Brain microvascular endothelial cell (primary cell): ENCODE measurements at regions not wholly inside any gene's neighbourhood (a gene's known extent, or its start where the extent isn't known, plus 50 kb on each side); places are given as distances from the start of the nearest gene placed in this dataset.

Experiments used
- DNase-seq: peaks from one replicate; pipeline ENCODE4 v3.0.0-alpha.2; 2020
- H3K27ac ChIP-seq: fragments of 250-450 bp; sonication (Bioruptor Pico); 2 replicates; pipeline ENCODE4 v1.5.1; 2020; ENCODE audit warnings: mild to moderate bottlenecking, moderate library complexity
- H3K27me3 ChIP-seq: fragments of 250-450 bp; sonication (Bioruptor Pico); replicated peaks from 2 replicates; pipeline ENCODE4 v1.5.1; 2020; ENCODE audit warnings: mild to moderate bottlenecking
- H3K36me3 ChIP-seq: fragments of 250-450 bp; sonication (Bioruptor Pico); replicated peaks from 2 replicates; pipeline ENCODE4 v1.5.1; 2020; ENCODE audit warnings: mild to moderate bottlenecking
- H3K4me3 ChIP-seq: 2 replicates; pipeline ENCODE4 v1.5.1; 2011; ENCODE audit warnings: low read depth, mild to moderate bottlenecking, control low read depth, low read length, moderate library complexity
- in situ Hi-C: cut with HindIII; loops from 2 replicates; pipeline ENCODE4 v1.10.0; 2017; ENCODE audit warnings: low sequenced_read_pairs, low pct_ligation_motif_present
- TF ChIP-seq, protein P1 (sequence below): IDR thresholded peaks from 2 replicates; pipeline ENCODE4 v1.5.1; 2011; ENCODE audit warnings: low read depth, mild to moderate bottlenecking, moderate library complexity, low read length, control low read depth, inconsistent platforms; ENCODE audit errors: missing control alignments

DNA sequence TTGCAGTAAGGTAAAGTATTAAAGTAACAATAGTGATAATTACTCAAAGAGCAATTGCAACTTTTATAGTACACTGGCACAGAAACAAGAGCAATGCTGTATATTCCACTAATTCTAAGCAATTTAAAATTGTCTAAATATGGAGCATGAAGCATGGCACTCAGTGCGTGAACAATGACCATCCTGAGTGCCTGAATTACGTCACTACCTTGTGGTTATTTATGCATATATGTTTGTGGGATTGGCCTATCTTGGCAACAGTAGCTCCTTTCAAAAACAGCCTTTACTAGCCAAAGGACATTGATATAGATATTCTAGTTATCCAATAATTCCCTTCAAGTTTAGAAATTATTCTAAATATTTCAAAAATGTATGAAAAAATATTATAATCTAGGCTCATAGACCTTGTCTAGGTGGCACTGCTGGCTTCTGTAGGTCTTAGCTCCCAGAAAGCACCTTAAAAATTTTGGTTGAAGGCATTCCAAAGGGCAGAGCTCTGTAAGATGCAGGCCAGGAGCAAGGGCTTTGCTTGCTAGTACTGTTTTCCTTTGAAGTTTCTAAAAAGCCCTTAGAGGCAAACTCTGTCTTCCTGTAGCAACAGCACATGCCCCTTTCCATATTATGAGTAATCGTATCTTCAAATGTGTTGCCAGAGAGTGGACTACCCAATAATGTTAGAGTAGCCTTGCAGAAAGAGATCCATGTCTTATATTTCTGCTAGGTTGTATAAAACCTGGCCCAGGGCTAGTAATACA is 719.3 kb downstream of the NR2F1-AS1 start:
- in situ Hi-C loops, result no loop called here
- TF ChIP-seq, protein P1, sequence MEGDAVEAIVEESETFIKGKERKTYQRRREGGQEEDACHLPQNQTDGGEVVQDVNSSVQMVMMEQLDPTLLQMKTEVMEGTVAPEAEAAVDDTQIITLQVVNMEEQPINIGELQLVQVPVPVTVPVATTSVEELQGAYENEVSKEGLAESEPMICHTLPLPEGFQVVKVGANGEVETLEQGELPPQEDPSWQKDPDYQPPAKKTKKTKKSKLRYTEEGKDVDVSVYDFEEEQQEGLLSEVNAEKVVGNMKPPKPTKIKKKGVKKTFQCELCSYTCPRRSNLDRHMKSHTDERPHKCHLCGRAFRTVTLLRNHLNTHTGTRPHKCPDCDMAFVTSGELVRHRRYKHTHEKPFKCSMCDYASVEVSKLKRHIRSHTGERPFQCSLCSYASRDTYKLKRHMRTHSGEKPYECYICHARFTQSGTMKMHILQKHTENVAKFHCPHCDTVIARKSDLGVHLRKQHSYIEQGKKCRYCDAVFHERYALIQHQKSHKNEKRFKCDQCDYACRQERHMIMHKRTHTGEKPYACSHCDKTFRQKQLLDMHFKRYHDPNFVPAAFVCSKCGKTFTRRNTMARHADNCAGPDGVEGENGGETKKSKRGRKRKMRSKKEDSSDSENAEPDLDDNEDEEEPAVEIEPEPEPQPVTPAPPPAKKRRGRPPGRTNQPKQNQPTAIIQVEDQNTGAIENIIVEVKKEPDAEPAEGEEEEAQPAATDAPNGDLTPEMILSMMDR, result no peak
- H3K27ac ChIP-seq, result no peak overlapping the region
- no peaks in the 10 kb centered on the region for H3K27me3 ChIP-seq
- H3K4me3 ChIP-seq, result no peak overlapping the region
- H3K36me3 ChIP-seq, result no peaks in the 10 kb centered on the region
- DNase-seq, result no peak

DNA sequence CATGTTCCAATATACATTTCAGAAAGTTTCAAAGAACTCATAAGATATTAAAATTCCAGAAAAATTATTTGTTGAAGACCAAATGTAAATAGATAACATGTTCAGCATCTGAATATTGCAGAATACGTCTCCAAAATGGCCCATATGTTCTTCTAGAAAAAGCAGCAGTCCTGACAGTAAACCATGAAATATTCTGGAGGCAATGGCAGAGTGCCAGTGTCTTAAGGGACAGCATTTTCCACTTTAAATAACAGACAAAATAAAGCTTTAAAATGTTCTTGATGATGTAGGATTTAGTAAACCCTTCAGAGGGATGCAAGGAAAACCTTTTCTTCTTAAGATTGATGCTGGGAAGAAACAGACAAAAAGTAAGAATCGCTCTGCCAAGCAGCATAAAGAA is 721.0 kb downstream of the NR2F1-AS1 start:
- TF ChIP-seq, protein P1, result no peak

DNA sequence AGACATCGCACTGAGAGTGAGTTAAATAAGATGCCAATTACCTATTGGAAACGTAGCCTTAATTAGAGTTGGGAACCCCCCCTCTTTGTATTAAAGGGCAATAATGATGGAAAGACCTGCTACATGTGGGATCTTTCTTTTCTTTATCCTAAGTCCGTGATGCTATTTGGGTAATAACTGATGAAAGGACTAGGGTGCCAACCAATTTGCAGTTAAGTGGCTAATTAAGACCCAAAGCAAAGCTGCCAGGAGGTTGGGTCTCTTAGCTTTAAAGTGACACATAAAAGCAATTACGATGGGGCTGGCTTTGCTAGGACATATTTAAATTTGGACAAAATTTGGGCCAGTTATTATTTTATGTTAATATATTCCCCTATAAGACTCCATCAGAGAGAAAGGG is 728.8 kb downstream of the NR2F1-AS1 start:
- Histone ChIP-seq H3K27ac (no peak overlapping the region), H3K27me3 (no peaks in the 10 kb centered on the region), H3K4me3 (no peak overlapping the region), H3K36me3 (no peaks in the 10 kb centered on the region)
- DNase-seq, result no peak
- in situ Hi-C loops, result no loop called here
- TF ChIP-seq, protein P1, result no peak

More for the DNA sequence above, 721.0 kb downstream of the NR2F1-AS1 start:
- Histone ChIP-seq H3K4me3 (no peak overlapping the region), H3K27me3 (no peaks in the 10 kb centered on the region), H3K36me3 (no peaks in the 10 kb centered on the region), H3K27ac (no peak overlapping the region)
- DNase-seq, result no peak
- in situ Hi-C loops, result no loop called here

DNA sequence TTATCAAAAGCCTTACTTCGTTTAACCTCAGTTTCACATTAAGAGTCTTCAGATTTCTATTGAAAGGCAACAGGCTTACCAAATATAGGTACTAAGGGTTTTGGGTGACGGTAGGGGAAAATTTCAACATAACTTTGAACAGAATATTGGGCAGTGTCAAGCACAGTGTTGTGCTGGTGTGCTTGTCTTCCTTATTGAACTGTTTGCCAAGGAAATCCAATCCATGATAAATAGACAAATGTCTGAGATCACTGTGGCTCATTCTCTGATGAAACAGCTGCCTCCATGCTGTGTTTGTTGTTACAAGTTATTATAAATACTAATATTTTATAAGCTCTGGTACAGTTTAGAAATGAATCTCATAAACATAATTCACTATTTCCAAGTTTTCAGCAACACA is 730.1 kb downstream of the NR2F1-AS1 start:
- H3K36me3 ChIP-seq, result no peaks in the 10 kb centered on the region
- in situ Hi-C loops, result no loop called here
- H3K4me3 ChIP-seq, result no peak overlapping the region
- TF ChIP-seq, protein P1, result no peak
- DNase-seq, result no peak
- H3K27ac ChIP-seq, result no peak overlapping the region
- H3K27me3 ChIP-seq, result no peaks in the 10 kb centered on the region

DNA sequence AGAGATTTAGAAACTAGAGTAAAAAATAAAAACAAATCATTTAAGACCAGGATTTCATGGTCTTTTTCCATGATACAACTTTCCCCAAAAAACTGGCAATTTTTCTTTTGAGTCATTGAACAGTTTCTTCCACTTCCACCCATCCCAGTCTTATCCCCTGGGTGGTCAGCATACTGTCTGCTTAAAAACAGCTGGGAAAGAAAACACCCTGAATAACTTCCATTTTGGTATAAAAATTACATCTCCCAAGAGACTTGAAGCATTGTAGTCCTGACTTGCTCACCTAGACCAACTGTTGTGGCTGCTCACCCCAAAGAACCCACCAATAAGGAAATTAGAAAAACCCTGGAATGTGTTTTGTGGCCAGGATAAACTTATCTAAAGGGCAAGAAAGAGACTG is 731.3 kb downstream of the NR2F1-AS1 start:
- no peak for DNase-seq
- no peaks in the 10 kb centered on the region for H3K36me3 ChIP-seq
- H3K27me3 ChIP-seq, result no peaks in the 10 kb centered on the region
- no peak overlapping the region for H3K4me3 ChIP-seq
- TF ChIP-seq, protein P1, result no peak
- H3K27ac ChIP-seq, result no peak overlapping the region
- in situ Hi-C loops, result no loop called here
